Activated T-helper 2 cell treated with anti-CD3 and anti-CD28 coated beads, Interferon-gamma antibody, Interleukin-2, Interleukin-4, amounts not matched to agents 10 μg/mL and 5 μg/mL and 100 μg/mL, durations not matched to agents 14 hours and 24 hours and 36 hours (primary cell): ENCODE measurements at regions not wholly inside any gene's neighbourhood (a gene's known extent, or its start where the extent isn't known, plus 50 kb on each side); places are given as distances from the start of the nearest gene placed in this dataset.

Source experiments
- DNase-seq: peaks from one replicate; pipeline ENCODE4 v3.0.0; 2021; ENCODE audit warnings: low spot score
- H3K27ac Mint-ChIP-seq: one replicate; pipeline ENCODE4 v1.8.0; 2021; ENCODE audit warnings: mixed read lengths
- H3K27me3 Mint-ChIP-seq: one replicate; pipeline ENCODE4 v1.8.0; 2021; ENCODE audit warnings: low read depth, mixed read lengths
- H3K36me3 Mint-ChIP-seq: one replicate; pipeline ENCODE4 v1.8.0; 2021; ENCODE audit warnings: low read depth, mixed read lengths
- H3K4me1 Mint-ChIP-seq: one replicate; pipeline ENCODE4 v1.8.0; 2021; ENCODE audit warnings: low read depth, mixed read lengths
- H3K4me3 Mint-ChIP-seq: one replicate; pipeline ENCODE4 v1.8.0; 2021; ENCODE audit warnings: low read depth, mild to moderate bottlenecking, moderate library complexity, mixed read lengths
- H3K9me3 Mint-ChIP-seq: one replicate; pipeline ENCODE4 v1.8.0; 2021; ENCODE audit warnings: mixed read lengths
- intact Hi-C: fragments of 100-400 bp; cut with micrococcal nuclease; formaldehyde crosslinking; loops from one replicate; pipeline ENCODE4 v1.15.1; 2023

DNA sequence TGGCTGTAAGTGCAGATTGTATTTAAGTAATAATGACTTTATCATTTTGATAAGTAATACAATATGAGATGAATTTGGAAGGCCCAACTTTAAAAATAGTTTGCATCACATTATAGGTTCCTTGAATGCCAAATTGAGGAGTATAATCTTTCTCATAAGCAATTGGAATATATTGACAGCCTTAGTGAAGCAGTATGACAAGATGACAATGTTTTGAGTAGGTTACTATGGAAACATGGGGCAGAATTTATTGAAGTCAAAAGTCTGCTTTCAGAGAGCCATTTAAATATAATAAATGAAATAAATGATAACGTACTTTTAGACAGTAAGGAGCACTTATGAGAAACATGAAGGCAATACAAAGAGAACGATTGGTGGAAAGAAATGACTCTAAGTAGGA lies 776.4 kb downstream of the TECRL start:
- no peak for DNase-seq
- no peak overlapping the region for H3K27ac Mint-ChIP-seq
- peaks cover 29% of the 10 kb centered on the region for H3K9me3 Mint-ChIP-seq
- no peaks in the 10 kb centered on the region for H3K36me3 Mint-ChIP-seq
- intact Hi-C loops = no loop called here
- no peaks in the 10 kb centered on the region for H3K27me3 Mint-ChIP-seq
- H3K4me3 Mint-ChIP-seq = no peak overlapping the region
- no peaks in the 10 kb centered on the region for H3K4me1 Mint-ChIP-seq

DNA sequence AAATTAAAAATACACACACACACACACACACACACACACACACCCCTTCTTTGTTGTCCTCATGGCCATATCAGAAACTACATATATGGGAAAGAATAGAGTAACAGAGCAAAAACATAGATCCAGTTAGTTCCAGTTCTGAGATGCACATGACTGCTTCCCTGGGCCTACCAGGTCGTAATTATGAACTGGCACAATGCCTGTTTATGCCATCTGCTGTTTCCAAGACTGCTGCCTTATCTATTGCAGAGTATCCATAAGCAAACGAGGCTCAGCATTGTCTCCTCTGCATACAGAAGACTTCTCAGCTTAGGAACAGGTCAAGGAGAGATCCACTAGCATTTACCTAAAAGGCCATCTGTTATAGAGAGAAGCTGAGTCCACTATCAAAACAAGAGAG lies 789.0 kb downstream of the TECRL start:
- Mint-ChIP-seq H3K4me3 (no peak overlapping the region), H3K27ac (no peak overlapping the region), H3K36me3 (no peaks in the 10 kb centered on the region), H3K27me3 (no peaks in the 10 kb centered on the region), H3K9me3 (peaks cover 21% of the 10 kb centered on the region), H3K4me1 (no peaks in the 10 kb centered on the region)
- DNase-seq = no peak
- intact Hi-C loops = no loop called here

DNA sequence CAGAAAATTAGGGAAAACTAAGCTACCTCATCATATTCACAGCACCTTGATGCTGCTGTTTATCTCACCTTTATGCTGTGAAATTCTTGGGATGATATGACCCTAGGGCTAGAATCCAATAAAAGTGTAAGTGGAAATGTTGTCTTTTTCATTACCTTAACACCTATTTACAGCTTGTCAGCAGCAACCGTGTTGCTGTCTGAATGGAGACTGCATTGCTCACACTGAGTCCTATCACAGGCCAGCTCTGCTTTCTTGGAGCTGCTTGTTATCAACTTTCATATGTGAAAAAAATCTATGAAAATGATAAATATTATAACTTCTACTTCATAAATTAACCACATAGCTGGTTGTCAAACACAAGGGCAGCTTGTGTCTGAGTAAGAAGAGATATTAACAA lies 789.5 kb downstream of the TECRL start:
- intact Hi-C loops = no loop called here
- Mint-ChIP-seq H3K4me3 (no peak overlapping the region), H3K27ac (no peak overlapping the region)

DNA sequence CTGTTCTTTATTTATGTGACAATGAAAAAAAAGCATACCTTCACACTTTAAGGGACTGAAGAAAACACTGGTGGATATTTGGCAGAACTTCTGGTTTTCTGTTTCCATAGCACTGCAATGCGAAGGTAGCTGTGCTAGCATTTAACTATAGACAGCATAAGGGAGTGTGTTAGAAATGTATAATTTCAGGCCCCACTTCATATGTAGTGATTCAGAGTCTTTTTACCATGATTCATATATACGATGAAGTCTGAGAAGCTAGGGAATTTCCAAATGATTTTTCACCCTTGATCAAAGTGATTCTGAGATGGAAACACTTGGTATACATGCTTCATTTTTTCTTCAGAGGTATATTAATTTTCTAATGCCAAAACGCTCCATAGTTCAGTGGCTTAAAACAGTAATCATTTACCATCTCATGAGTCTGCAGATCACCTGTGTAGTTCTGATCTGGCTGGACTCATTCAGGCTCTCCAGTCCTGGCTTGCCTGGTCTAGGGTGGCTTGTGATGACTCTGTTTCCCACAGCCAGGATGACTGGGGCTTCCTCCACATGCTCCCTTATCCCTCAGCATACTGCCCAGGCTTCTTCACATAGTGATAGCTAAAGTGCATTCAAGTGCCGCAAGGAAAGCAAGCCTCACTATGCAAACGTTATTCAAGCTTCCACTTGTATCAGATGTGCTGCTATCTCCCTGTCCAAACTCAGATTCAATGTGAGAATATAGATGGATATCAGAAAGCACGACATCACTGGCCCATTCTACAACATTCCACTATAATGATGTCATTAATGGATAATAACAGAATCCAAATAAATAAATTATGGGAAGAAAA lies 790.1 kb downstream of the TECRL start:
- intact Hi-C loops = no loop called here
- no peak for DNase-seq
- Mint-ChIP-seq H3K4me1 (no peaks in the 10 kb centered on the region), H3K4me3 (no peak overlapping the region), H3K27ac (no peak overlapping the region), H3K9me3 (peaks cover 17% of the 10 kb centered on the region), H3K27me3 (no peaks in the 10 kb centered on the region), H3K36me3 (no peaks in the 10 kb centered on the region)

More for the DNA sequence above, 789.5 kb downstream of the TECRL start:
- no peaks in the 10 kb centered on the region for H3K36me3 Mint-ChIP-seq
- DNase-seq = no peak
- H3K4me1 Mint-ChIP-seq = no peaks in the 10 kb centered on the region
- H3K9me3 Mint-ChIP-seq = peaks cover 21% of the 10 kb centered on the region
- no peaks in the 10 kb centered on the region for H3K27me3 Mint-ChIP-seq

DNA sequence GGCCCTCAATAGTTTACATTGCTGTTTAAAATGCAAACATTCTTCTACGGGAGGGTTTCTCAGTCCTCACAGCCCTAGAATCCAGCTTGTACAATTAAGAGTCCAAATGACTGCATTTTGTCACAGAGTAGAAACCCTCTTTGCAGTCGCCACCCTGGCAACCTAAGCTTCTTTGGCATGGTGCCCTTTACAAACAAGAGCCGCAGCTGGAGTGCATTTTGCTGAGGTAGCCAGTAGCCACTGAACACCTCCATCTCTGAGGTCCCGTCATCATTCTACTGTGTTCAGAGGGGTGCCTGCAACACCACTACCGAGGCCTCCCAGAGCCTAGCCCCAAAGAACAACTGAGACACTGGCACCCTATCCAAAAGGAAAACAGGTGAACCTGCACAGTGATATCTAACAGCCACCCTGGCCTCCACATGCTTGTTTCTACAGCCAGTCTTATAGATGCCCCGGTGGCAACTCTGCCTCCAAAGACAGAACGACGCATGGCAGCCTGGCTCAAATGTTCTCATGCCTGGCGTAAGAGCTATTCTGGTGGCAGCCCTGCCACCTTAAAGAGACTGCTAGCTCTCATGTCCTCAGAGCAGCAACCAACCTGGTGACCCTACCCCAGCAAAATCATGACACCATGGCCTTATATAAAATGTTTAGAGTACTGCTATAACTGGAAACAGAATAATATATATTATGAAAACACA lies 801.9 kb downstream of the TECRL start:
- no peak overlapping the region for H3K27ac Mint-ChIP-seq
- no peaks in the 10 kb centered on the region for H3K36me3 Mint-ChIP-seq
- DNase-seq = no peak
- no peaks in the 10 kb centered on the region for H3K4me1 Mint-ChIP-seq
- intact Hi-C loops = no loop called here
- no peak overlapping the region for H3K4me3 Mint-ChIP-seq
- H3K9me3 Mint-ChIP-seq = peaks cover 23% of the 10 kb centered on the region
- no peaks in the 10 kb centered on the region for H3K27me3 Mint-ChIP-seq

DNA sequence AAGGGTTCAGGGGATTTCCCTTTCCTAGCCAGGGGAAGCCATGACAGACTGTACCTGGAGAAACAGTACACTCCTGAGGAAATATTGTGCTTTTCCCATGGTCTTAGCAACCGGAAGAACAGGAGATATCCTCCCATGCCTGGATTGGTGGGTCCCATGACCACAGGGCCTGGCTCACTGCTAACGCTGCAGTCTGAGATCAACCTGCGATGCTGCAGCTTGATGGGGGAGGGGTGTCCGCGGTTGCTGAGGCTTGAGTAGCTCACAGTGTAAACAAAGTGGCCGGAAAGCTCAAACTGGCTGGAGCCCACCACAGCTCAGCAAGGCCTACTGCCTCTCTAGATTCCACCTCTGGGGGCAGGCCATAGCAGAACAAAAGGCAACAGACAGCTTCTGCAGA lies 819.5 kb downstream of the TECRL start:
- intact Hi-C loops = no loop called here
- H3K27ac Mint-ChIP-seq = no peak overlapping the region
- no peaks in the 10 kb centered on the region for H3K27me3 Mint-ChIP-seq
- H3K4me3 Mint-ChIP-seq = no peak overlapping the region
- H3K9me3 Mint-ChIP-seq = peaks cover 26% of the 10 kb centered on the region
- DNase-seq = no peak
- no peaks in the 10 kb centered on the region for H3K4me1 Mint-ChIP-seq
- no peaks in the 10 kb centered on the region for H3K36me3 Mint-ChIP-seq

DNA sequence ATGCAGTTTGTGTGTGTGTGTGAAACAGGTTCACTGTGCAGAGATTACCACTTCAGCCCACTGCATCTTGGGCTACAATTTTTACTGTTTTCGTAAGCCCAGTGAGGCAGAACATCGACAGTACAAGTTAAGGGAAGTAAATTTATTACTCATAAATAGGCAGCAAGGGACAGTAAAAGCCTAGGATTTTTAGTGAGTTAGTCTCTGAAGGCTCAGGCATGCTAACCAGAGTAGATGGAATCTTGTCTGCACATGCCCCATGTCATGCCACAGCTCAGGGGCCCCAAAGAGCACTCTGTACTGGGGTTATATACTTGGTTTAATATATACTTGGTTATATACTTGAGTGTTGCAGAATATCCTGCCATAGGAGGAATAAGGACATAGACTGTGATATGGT lies 825.7 kb downstream of the TECRL start:
- Mint-ChIP-seq H3K4me1 (no peaks in the 10 kb centered on the region), H3K27ac (no peak overlapping the region), H3K9me3 (peaks cover 25% of the 10 kb centered on the region), H3K36me3 (no peaks in the 10 kb centered on the region), H3K27me3 (no peaks in the 10 kb centered on the region), H3K4me3 (no peak overlapping the region)
- intact Hi-C loops = no loop called here
- DNase-seq = no peak

DNA sequence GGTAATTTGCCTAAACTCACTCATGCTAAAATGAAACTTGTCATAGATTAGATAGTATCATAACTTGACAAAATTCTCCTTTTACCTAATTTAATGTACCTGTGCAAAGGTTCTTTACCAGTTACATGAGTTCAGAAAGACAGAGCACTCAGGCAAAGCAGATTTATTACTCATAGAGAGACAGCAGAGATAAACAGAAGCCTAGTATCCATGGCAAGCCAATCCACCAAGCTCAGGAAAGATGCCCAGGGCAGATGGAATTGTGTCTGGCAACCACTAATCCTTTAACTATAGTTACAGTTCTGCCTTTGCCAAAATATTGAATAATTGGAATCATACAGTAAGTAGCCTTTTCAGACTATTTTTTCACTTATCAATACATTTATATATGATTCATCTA lies 826.2 kb downstream of the TECRL start:
- H3K27me3 Mint-ChIP-seq = no peaks in the 10 kb centered on the region
- intact Hi-C loops = no loop called here
- no peak overlapping the region for H3K27ac Mint-ChIP-seq
- H3K4me3 Mint-ChIP-seq = no peak overlapping the region
- DNase-seq = no peak
- peaks cover 23% of the 10 kb centered on the region for H3K9me3 Mint-ChIP-seq
- no peaks in the 10 kb centered on the region for H3K4me1 Mint-ChIP-seq
- H3K36me3 Mint-ChIP-seq = no peaks in the 10 kb centered on the region

DNA sequence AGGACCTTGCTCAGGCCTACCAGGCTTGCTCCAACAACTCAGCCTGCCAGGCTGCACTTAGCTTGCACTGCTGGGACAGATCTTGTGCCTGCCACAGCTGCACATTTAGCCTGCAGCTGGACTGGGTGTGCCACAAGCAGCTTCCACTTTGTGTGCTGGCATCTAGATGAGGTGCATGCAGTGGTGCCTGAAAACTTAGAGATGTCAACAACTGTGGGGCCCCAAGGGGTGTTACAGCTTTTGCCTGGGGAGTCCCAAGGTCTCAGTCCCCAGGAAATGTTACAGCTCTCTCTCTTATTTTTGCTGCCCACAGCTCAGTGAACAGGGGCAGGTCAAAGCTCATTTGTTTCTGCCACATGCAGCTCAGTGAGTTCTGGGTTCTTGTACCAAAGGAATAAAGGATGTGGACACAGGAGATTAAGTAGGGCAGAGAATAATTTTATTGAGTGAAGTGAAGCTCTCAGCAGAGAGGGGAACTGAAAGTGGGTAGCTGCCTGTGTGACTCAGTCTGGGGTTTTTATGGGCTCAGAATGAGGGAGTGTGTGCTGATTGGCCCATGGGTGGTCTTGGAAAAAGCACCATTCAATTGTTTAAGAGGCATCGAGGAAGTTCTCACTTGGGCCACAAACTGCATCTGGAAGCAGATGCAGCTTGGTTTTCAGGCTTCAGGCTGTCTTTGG lies 828.3 kb downstream of the TECRL start:
- H3K27ac Mint-ChIP-seq = no peak overlapping the region
- peaks cover 25% of the 10 kb centered on the region for H3K9me3 Mint-ChIP-seq
- no peaks in the 10 kb centered on the region for H3K4me1 Mint-ChIP-seq
- intact Hi-C loops = no loop called here
- no peak overlapping the region for H3K4me3 Mint-ChIP-seq
- H3K27me3 Mint-ChIP-seq = no peaks in the 10 kb centered on the region
- no peaks in the 10 kb centered on the region for H3K36me3 Mint-ChIP-seq
- DNase-seq = no peak

DNA sequence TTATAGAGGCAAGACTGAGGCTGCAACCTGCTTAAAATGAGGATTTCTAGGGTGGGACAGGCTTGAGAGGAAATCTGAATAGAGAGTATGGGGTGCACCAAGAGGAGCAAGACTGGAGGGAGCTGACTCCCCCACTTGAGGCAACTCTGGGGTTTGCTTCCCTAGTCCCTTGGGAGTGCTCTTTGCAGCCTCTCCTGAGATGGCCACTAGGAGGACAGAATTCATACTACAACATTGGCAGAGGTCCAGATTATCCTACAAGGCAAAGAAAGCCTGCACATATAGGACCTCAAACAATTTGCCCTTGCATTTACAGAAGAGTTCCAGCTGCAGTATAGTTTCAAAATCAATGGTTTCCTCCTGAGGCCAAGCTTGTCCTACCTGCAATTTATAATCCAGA lies 830.9 kb downstream of the TECRL start:
- Mint-ChIP-seq H3K4me3 (no peak overlapping the region), H3K36me3 (no peaks in the 10 kb centered on the region), H3K4me1 (no peaks in the 10 kb centered on the region), H3K27me3 (no peaks in the 10 kb centered on the region), H3K27ac (no peak overlapping the region), H3K9me3 (peaks cover 20% of the 10 kb centered on the region)
- intact Hi-C loops = no loop called here
- DNase-seq = no peak

DNA sequence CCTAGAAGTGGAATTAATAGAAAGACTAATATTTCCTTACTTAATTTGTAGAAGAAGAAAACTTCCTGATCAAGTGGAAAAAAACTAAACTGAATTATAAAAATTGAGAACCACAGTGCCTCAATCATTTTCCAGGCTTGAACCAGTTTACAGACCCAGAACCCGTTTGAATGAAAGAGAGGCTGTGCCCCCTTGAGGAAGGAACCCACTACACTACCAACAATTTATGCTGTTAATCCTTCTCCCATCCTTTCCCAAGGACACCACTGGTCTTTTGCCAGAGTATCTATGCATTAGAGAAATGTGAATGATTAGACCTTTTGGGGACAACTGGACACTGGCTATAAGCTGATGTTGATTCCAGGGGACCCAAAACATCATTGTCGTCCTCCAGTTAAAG lies 842.6 kb downstream of the TECRL start:
- DNase-seq = no peak
- H3K27ac Mint-ChIP-seq = no peak overlapping the region
- H3K27me3 Mint-ChIP-seq = no peaks in the 10 kb centered on the region
- H3K4me3 Mint-ChIP-seq = no peak overlapping the region
- peaks cover 3% of the 10 kb centered on the region for H3K9me3 Mint-ChIP-seq
- H3K4me1 Mint-ChIP-seq = no peaks in the 10 kb centered on the region
- intact Hi-C loops = no loop called here
- H3K36me3 Mint-ChIP-seq = no peaks in the 10 kb centered on the region

DNA sequence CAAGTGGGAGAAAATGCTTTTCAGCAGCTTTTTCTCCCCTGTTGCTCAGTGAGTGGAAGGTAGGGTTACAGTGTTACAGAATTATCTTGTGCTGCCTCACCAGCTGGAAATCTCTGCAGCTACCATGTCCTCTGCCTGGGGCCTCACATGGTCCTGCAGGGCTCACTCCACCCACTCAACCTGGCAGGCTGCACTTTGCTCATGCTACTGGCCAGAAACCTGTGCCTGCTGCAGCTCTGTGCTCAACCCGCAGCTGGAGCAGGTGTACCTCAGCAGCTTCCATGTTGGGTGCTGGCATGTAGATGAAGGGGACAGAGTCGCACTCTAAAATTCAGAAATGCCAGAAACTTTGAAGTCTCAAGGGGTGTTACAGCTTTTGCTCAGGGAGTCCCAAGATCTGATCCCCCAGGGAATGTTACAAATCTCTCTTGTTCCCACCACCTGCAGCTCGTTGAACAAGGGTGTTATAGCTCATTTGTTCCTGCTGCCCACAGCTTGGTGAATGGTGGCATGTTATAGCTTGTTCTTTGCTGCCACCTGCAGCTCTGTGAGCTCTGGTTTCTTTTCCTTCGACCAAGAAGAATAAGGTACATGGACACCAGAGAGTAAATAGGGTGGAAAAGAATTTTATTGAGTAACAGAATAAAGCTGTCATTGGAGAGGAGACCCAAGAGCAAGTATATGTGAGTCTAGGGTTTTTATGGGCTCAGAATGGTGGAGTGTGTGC lies 845.8 kb downstream of the TECRL start:
- Mint-ChIP-seq H3K4me1 (no peaks in the 10 kb centered on the region), H3K27me3 (no peaks in the 10 kb centered on the region), H3K27ac (no peak overlapping the region), H3K4me3 (no peak overlapping the region), H3K9me3 (peaks cover 13% of the 10 kb centered on the region), H3K36me3 (no peaks in the 10 kb centered on the region)
- DNase-seq = no peak
- intact Hi-C loops = no loop called here
